ENCODE measurements at regions not wholly inside any gene's neighbourhood (a gene's known extent, or its start where the extent isn't known, plus 50 kb on each side); places are given as distances from the start of the nearest gene placed in this dataset.

GRCh38 chr10:63054889-63055611 is 78.1 kb upstream of the NRBF2 start (continued):
- TF ChIP-seq REST (IDR thresholded peaks at IDR 0.05; ENCODE audit: low read depth, low read length), result no peak

DNA sequence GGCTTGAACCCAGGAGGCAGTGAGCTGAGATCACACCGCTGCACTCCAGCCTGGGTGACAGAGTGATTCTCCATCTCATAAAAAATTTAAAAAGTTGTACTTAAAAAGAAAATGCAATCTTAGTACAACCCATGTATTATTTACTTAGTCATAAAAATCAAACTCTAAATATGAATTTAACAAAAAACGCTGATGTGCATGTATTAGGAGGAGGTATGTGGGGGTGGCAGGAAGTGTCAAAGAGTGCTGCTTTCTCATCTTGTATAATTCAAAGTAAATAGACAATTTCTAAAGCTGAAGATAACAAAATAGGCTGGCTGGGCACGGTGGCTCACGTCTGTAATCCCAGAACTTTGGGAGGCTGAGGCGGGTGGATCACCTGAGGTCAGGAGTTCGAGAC is 81.0 kb upstream of the NRBF2 start:
- Histone ChIP-seq H3K27ac (ENCODE audit: control insufficient read depth, insufficient read depth) (no peak overlapping the region), H4K20me1 (ENCODE audit: control insufficient read depth, insufficient read depth) (no peaks in the 10 kb centered on the region), H2AFZ (ENCODE audit: control insufficient read depth, low read depth, low read length) (no peak overlapping the region), H3K9me3 (replicated peaks; ENCODE audit: control insufficient read depth, insufficient read depth, low read length) (no peaks in the 10 kb centered on the region), H3K79me2 (ENCODE audit: control insufficient read depth, insufficient read depth, low read length) (no peaks in the 10 kb centered on the region), H3K4me3 (no peak overlapping the region), H3K4me2 (ENCODE audit: control insufficient read depth, insufficient read depth) (no peak overlapping the region), H3K4me1 (ENCODE audit: control insufficient read depth, insufficient read depth, low read length) (no peaks in the 10 kb centered on the region), H3K36me3 (ENCODE audit: control insufficient read depth in 2 of 2, insufficient read depth in 2 of 2, low read length in 1 of 2) (no peaks in the 10 kb centered on the region), H3K9ac (ENCODE audit: control insufficient read depth, insufficient read depth, low read length) (no peak overlapping the region), H3K27me3 (replicated peaks in 1 of 2; ENCODE audit: control insufficient read depth in 2 of 2, insufficient read depth in 2 of 2, low read length in 1 of 2) (no peaks in the 10 kb centered on the region; a peak in 2 of 4 replicates)
- ChIA-PET CTCF (interaction anchor here (1.5 to 1.6 kb wide), 2 partner anchors 11 to 106 kb away, joined by 5 to 7 read pairs; no protein-coding TSS in a partner anchor), SMC1A (ENCODE audit: uncharacterized antibody, unreplicated experiment) (interaction anchor here (0.8 to 2.0 kb wide), 2 partner anchors 13 to 15 kb away, joined by 3 to 5 read pairs; no protein-coding TSS in a partner anchor), POLR2A (no interaction called here), RAD21 (ENCODE audit: unreplicated experiment) (no interaction called here)
- BruUV-seq (replicated peaks), result no TSS peak
- intact Hi-C loops (cut with micrococcal nuclease; ENCODE audit: unreplicated experiment) (no loop called here), in situ Hi-C loops (cut with MboI) (no loop called here)
- no peak for FAIRE-seq
- WGBS (ENCODE audit: insufficient coverage, insufficient replicate concordance, low lambda C conversion rate, missing lambda C conversion rate), result 35% methylated on average over 6 of the region's 6 CpGs
- DNase-seq (ENCODE audit: low read depth, low spot score), result no peak
- TF ChIP-seq BACH1 (IDR thresholded peaks at IDR 0.05; ENCODE audit: borderline replicate concordance), result no peak
- no peak for TF ChIP-seq SREBF2 (IDR thresholded peaks at IDR 0.05; ENCODE audit: low read length)
- TF ChIP-seq RB1 (IDR thresholded peaks at IDR 0.05; ENCODE audit: borderline replicate concordance), result no peak
- TF ChIP-seq ZNF274 (IDR thresholded peaks at IDR 0.05; ENCODE audit: insufficient read depth, insufficient read length), result no peak
- TF ChIP-seq POLR2A (IDR thresholded peaks at IDR 0.05; ENCODE audit: low read depth, low read length), result no peak
- no peak for TF ChIP-seq SUPT20H (IDR thresholded peaks at IDR 0.05; ENCODE audit: borderline replicate concordance, control insufficient read depth, low read depth, low read length)
- no peak for TF ChIP-seq NKRF (conservative IDR thresholded peaks at IDR 0.05)
- no peak for TF ChIP-seq ETV6 (conservative IDR thresholded peaks at IDR 0.05 in 1 of 2, IDR thresholded peaks at IDR 0.05 in 1 of 2; ENCODE audit: borderline replicate concordance in 1 of 2, low read depth in 1 of 2)
- TF ChIP-seq, protein P1, sequence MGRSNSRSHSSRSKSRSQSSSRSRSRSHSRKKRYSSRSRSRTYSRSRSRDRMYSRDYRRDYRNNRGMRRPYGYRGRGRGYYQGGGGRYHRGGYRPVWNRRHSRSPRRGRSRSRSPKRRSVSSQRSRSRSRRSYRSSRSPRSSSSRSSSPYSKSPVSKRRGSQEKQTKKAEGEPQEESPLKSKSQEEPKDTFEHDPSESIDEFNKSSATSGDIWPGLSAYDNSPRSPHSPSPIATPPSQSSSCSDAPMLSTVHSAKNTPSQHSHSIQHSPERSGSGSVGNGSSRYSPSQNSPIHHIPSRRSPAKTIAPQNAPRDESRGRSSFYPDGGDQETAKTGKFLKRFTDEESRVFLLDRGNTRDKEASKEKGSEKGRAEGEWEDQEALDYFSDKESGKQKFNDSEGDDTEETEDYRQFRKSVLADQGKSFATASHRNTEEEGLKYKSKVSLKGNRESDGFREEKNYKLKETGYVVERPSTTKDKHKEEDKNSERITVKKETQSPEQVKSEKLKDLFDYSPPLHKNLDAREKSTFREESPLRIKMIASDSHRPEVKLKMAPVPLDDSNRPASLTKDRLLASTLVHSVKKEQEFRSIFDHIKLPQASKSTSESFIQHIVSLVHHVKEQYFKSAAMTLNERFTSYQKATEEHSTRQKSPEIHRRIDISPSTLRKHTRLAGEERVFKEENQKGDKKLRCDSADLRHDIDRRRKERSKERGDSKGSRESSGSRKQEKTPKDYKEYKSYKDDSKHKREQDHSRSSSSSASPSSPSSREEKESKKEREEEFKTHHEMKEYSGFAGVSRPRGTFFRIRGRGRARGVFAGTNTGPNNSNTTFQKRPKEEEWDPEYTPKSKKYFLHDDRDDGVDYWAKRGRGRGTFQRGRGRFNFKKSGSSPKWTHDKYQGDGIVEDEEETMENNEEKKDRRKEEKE (IDR thresholded peaks at IDR 0.05), result no peak
- TF ChIP-seq CBFB (IDR thresholded peaks at IDR 0.05; ENCODE audit: low read depth), result no peak
- no peak for TF ChIP-seq ASH2L (IDR thresholded peaks at IDR 0.05; ENCODE audit: borderline replicate concordance, low read depth)
- TF ChIP-seq NRF1 (conservative IDR thresholded peaks at IDR 0.05; ENCODE audit: low read depth, low read length), result no peak
- no peak for TF ChIP-seq MEF2A (IDR thresholded peaks at IDR 0.05; ENCODE audit: insufficient read depth, low read depth, low read length)
- no peak for TF ChIP-seq RCOR1 (conservative IDR thresholded peaks at IDR 0.05; ENCODE audit: low read depth, low read length)
- ATAC-seq, result no peak
